SHP77 treated with DMSO at 0.1 percent for 48 hours (cell line): ENCODE measurements at regions not wholly inside any gene's neighbourhood (a gene's known extent, or its start where the extent isn't known, plus 50 kb on each side); places are given as distances from the start of the nearest gene placed in this dataset.
"Not testable (repeated sequence)": the region's sequence is repeated elsewhere in the genome, so short reads cannot be mapped to it uniquely, and the experiment has no call there.

Experiments
- DNase-seq: peaks from one replicate; lab custom pipeline; 2025; lab: John Stamatoyannopoulos, UW

GRCh38 chr2:185507719-185508118 is 230.9 kb upstream of the FSIP2 start:
- DNase-seq, result no peak

- no peak for DNase-seq
These were observed 228.5 kb upstream of the FSIP2 start for GRCh38 chr2:185510060-185510459.

GRCh38 chr2:185511925-185512324 is 226.7 kb upstream of the FSIP2 start:
- no peak for DNase-seq

GRCh38 chr2:185522472-185522871 is 216.1 kb upstream of the FSIP2 start:
- no peak for DNase-seq

GRCh38 chr2:185524242-185524641 is 214.4 kb upstream of the FSIP2 start:
- DNase-seq, result not testable (repeated sequence)

- DNase-seq, result no peak
These were observed 212.4 kb upstream of the FSIP2 start for GRCh38 chr2:185526161-185526560.

GRCh38 chr2:185531721-185532120 is 206.9 kb upstream of the FSIP2 start:
- no peak for DNase-seq

- no peak for DNase-seq
These were observed 200.9 kb upstream of the FSIP2 start for GRCh38 chr2:185537689-185538088.

- no peak for DNase-seq
These were observed 171.4 kb upstream of the FSIP2 start for GRCh38 chr2:185567196-185567595.

- DNase-seq, result no peak
These were observed 170.7 kb upstream of the FSIP2 start for GRCh38 chr2:185567940-185568339.

- DNase-seq, result no peak
These were observed 160.3 kb upstream of the FSIP2 start for GRCh38 chr2:185578322-185578721.

- DNase-seq, result no peak
These were observed 155.4 kb upstream of the FSIP2 start for GRCh38 chr2:185583058-185583816.

GRCh38 chr2:185585165-185585564 is 153.4 kb upstream of the FSIP2 start:
- not testable (repeated sequence) for DNase-seq

GRCh38 chr2:185591276-185591675 is 147.3 kb upstream of the FSIP2 start:
- not testable (repeated sequence) for DNase-seq

- DNase-seq, result no peak
These were observed 130.7 kb upstream of the FSIP2 start for GRCh38 chr2:185607945-185608344.

GRCh38 chr2:185608799-185609198 is 129.8 kb upstream of the FSIP2 start:
- DNase-seq, result no peak

GRCh38 chr2:185610301-185610700 is 128.3 kb upstream of the FSIP2 start:
- no peak for DNase-seq

- DNase-seq, result no peak
These were observed 120.0 kb upstream of the FSIP2 start for GRCh38 chr2:185618625-185619024.

GRCh38 chr2:185625604-185626003 is 113.0 kb upstream of the FSIP2 start:
- no peak for DNase-seq

GRCh38 chr2:185628985-185629384 is 109.6 kb upstream of the FSIP2 start:
- DNase-seq, result no peak

- DNase-seq, result no peak
These were observed 105.0 kb upstream of the FSIP2 start for GRCh38 chr2:185633621-185634020.

GRCh38 chr2:185638771-185639170 is 99.8 kb upstream of the FSIP2 start:
- no peak for DNase-seq

GRCh38 chr2:185640588-185640987 is 98.0 kb upstream of the FSIP2 start:
- DNase-seq, result no peak

GRCh38 chr2:185643434-185643833 is 95.2 kb upstream of the FSIP2 start:
- DNase-seq, result no peak
